ENCODE measurements at regions not wholly inside any gene's neighbourhood (a gene's known extent, or its start where the extent isn't known, plus 50 kb on each side); places are given as distances from the start of the nearest gene placed in this dataset.

DNA sequence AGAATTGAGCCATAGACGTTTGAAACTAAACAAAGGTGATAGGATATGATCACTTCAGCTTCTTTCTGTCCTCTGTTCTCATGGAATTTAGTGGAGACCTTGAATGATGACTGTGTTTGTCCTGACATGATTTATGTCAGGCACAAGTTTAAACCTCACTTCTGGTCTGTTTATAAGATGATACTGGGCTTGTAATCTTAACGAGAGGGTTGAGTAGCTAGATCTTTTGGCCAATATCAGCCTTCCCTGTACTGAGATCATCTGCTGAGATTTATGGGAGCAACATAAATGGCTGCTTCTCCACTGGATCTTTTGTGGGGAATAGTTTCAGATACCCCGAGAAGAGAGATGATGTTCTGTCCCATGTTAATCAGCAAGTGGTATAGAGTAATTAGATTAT lies 121.8 kb upstream of the OBI1 start:
- no peak for DNase-seq (ENCODE audit: low spot score)

DNA sequence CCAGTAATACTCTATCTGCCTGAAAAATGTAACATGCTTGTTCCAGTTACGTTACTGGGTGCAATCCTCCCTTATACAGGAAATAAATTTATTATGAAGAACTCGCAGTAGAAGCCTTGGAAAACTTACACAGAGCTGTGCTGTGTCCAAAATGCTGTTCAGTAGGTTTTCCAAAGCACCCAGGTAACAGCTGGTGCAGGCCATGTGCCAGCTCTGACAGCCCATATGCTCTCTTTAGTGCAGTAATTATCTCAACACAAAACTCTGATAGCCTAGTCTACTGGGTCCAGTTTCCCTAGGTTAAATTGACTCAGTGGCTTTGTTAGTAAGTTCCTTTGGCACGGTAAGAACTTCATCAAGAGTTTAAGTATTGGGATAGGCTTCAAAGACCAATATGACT lies 120.7 kb upstream of the OBI1 start:
- no peak for DNase-seq (ENCODE audit: low spot score)

DNA sequence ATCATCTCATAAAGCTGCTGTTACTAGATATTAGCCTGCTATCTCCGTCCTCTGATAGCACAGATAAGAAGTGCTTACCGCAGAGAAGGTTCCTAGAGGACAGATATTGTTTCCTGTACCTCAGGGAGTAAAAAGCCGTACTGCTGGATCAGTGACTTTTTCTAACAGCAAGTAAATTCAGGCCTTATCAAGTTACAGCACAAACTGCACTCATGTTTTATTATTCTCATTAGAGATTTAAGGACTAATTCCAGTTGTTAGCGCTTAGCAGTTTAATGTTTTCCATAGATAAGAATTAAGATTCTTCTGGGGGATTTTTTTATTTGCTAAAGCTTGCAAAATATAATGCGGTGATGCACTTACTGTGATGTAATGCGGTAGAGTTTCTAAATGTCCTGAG lies 119.0 kb upstream of the OBI1 start:
- no peak for DNase-seq (ENCODE audit: low spot score)

DNA sequence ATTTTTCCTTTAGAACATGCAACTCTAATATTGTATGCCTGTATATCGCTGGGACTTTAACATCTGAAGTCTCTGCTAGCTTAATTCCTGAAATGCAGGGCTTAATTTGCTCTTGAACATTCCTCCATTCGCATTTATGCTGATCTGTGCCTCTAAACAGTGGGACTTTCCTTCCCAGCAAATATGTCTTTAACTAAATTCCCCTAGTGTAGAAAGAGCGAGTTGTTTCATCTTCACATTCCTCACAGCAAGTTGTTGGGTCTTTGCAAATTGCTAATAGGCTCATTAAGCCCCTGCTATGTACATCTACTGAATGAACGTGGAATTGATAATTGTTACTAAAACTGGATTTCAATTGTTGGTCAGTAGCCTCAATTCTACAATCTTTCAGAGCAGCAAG lies 118.4 kb upstream of the OBI1 start:
- DNase-seq (ENCODE audit: low spot score): no peak

DNA sequence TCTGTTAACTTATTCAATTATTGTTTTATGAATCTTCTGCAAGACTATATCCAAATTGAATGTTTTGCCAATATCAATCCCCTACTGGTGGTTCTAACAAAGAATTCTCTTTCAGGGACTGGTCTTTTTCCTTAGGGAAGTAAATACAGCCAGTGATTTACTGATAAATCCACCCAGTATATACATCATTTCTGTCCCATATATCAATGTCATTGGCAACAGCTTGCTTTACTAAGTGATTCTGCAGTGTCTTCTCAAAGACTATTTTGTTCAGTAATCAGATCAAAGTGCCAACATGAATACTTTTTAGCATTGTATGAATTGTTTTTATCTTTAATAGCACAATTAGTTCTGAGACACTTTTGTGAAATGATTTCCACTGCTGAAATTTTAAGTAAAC lies 114.0 kb upstream of the OBI1 start:
- DNase-seq (ENCODE audit: low spot score): no peak

DNA sequence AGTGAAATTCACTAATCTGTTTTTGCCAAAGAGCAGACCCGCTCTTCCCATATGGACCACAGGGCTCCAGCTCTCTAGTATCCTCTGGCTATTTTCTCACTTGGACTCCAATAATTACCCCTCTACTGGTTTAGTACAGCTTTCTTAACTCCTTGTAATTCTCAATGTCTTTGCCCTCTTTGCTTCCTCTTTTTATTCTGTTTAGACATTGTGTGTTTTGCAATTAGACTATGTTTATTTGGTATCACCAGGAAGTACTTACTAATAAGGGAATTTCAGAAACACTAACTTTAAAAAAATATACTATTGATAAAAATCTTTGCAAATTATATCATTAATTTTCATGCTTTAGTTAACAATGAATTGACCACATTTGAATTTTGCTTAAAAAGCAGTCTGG lies 111.6 kb upstream of the OBI1 start:
- no peak for DNase-seq (ENCODE audit: low spot score)

DNA sequence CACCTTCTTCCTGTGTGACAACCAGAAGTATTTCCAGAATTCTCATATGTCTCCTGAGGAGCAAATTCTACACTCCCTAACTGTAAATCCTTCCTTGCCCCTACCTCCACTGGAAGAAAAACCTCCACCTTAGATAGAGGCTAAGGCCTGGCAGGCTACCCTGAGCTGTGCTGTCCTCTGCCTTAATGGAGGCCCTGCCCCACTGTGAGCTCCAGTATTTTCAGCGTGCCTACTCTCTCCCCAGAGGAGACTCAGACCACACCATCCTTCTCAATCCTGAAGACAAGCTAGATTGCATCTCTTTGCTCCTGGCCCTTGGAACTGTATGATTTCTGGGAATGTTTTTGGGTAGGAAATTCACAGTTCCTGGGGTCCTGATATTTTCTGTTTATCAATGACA lies 110.0 kb upstream of the OBI1 start:
- no peak for DNase-seq (ENCODE audit: low spot score)

DNA sequence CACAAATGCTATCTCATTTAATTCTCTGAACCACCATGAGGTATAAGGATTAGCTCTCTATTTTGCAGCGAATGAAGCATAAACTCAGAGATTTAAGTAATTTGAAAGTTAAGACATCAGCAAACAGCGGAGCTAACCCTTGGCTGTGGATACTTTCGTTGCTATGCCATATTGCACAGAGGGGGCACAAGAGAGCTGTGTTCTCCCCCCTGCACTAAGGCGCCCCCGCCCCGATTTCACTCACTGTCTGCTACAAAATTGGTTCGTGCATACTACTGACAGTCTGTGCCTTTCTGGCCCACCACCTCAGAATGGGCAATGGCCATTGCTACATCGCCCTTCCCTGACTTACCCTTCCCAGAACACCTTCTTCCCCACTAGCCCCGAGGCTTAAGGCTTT lies 105.7 kb upstream of the OBI1 start:
- DNase-seq (ENCODE audit: low spot score): no peak

DNA sequence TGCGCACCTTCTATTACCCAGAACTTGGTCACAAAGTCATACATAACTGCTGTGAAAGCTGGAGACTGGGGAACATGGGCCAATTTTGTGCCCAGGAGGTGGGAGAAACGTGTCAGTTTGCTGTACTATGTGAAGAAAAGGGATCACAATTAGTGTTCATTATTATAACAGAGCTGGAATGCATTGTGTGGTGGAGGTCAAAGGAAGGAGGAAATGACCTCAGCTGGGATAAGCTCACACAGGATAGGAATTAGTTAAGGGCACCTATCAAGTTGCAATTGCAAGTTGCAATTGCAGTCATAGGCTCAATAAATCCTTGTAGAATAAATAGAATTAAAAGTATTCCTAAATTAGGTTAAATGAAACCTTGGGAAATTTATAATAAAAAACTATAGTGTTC lies 103.9 kb upstream of the OBI1 start:
- DNase-seq (ENCODE audit: low spot score): no peak

DNA sequence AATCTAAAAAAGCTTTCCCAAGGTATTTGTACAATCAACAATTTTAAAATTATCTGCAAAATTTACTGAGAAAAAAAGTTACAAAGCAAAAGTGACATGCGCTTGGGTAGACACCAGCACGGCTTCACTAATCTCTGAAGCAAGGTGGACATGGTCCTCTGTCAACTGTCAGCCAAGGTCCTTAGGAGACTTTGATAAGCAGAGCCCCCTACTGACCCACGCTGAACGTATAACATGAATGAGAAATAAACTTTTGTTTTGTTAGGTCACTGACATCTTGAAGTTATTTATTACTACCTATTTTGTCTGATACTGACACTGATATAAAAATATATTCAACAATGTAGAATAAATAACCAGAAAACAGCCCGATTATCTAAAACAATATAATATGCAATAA lies 100.7 kb upstream of the OBI1 start:
- no peak for DNase-seq (ENCODE audit: low spot score)

DNA sequence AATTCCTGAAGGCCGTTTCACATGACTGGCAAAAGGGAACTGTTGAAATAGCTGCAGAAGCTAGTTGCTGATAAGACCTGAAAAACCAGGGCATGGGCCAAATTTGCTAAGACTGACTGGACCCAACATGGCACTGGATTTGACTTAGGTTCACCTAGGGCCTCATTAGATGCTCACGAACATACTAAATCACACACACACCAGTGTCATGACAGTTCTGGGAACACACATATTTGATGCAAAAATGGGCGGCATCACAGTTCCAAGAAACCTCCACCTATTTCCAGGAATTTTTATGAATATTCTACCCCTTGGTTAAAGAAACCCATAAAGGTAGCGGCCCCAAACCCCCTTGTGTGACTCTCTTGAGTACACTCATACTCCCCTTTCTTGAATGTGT lies 99.6 kb upstream of the OBI1 start:
- no peak for DNase-seq (ENCODE audit: low spot score)

DNA sequence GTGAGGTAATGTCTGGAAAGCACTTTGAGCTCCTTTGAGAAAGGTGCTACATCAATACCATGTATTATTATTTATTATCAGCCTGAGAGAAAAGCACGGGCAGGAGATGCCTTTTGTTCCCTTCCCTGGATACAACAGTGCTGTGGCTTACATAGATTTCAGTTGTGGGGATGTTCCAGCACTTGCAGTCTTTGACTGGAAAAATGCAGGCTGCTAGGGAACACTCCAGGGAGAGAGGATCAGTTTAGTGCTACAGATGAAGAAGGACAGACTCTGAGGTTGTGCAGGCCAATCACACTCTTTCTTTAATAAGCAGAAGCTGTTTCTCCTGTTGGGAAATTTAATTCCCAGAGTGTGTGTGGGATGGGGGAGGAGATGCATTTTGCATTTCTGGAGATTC lies 94.5 kb upstream of the OBI1 start:
- DNase-seq (ENCODE audit: low spot score): no peak

DNA sequence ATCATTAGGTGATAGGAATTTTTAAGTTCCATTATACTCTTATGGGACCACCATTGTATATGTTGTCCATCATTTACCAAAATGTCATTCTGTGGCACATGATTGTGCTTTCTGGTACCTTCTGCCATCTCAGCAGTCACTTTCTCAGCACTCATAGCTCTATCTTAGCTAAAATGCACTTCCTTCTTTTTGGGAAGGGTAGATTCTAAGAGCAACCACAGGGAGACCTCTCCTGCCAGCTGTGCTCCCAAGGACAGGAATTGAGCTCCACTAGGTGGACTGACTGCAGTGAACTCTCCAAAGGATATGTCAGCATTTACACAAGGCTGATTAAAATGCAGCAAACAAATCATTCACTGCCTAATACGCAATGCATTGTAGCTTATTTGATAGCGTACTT lies 91.8 kb upstream of the OBI1 start:
- DNase-seq (ENCODE audit: low spot score): no peak

DNA sequence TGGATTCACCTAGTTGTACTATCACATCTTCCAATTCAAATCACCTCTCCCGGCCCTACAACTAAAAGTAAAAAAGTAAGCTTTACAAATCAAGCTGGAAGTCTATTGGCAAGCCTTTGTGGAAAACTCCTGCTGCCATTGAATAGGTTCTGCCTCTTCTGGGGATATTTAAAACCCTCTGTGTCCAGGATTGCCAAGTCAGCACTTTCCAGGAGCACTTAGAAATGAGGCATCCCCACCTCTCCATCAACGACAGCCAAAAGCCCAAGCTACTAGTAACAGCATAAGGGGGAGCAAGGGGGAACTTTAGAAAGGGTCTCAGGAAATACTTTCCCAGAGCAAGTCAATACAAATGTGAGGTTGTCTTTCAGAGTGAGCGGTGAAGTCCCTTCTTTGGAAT lies 85.0 kb upstream of the OBI1 start:
- DNase-seq (ENCODE audit: low spot score): no peak

DNA sequence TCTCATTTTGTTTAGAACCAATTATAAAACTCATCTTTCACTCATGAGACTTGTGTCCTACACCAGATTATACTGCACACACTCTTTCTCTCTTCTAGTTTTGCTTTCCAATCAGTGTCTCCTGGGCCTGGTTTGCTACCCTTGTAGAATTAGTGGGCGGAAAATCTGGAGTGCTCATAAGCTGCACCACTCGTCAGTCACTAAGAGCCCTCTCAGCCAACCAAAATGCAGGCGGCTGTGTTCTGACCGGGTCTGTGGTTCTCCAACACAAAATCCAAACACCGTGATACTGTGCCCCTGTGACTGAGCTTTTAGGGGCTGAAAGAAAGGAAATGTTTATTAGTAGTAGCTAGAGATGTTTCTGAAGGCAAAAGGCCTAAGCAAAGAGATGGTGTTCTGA lies 83.7 kb upstream of the OBI1 start:
- DNase-seq (ENCODE audit: low spot score): no peak

DNA sequence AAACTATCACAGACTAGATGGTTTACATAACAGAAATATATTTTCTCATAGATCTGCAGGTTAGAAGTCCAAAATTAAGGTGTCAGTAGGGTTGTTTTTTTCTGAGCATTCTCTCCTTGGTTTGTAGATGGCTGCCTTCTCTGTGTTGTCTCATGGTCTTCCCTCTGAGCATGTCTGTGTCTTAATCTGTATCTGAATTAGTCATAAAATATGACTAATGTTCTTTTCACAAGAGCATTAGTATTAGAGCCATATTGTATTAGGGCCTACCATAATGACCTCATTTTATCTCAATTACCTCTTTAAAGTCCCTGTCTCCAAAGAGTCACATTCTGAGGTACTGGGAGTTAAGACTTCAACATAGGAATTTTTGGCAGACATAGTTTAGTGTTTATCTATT lies 77.2 kb upstream of the OBI1 start:
- DNase-seq (ENCODE audit: low spot score): no peak

DNA sequence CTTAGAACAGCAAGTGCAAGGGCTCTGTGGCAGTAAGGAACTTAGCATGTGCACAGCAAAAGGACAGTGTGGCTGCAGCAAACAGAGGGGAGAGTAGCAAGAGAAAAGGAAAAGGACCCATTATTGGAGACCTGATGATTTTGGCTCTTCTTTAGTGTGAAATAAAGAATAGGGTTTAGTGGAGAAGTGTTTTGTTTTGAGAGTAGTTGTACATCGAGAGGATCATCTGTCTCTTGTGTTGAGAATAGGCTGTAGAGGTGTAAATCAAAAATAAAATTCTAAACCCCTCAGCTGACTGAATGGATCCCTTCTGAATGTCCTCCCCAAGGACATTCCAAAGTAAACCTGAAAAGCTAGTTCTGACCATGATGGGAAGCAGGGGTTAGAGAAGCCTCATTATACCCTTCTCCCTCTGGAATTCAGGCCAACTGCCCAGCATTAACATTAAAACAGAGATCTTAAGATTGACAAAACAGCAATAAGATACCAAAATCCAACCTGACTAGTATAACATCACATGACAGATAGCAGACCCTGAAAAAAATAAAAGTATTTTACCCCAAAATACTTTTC lies 73.6 kb upstream of the OBI1 start:
- DNase-seq (ENCODE audit: low spot score): no peak

DNA sequence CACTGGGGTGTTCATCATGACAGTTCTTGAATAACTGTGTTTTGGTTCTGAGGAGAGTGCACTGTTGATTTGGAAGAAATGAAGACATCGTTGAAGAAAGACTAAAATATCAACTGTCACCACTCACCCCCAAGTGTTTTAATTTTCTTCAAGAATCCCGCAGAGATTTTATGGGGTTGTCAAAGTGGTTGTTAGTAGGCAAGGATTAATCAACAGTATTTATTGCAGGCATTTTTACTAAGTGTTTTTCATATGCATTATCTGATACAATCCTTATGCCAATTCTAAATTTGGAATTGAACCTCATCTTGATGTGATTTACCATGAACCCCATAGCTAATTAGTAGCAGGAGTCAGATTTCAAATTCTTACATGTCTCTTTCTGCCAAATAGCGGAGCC lies 63.7 kb upstream of the OBI1 start:
- no peak for DNase-seq (ENCODE audit: low spot score)

DNA sequence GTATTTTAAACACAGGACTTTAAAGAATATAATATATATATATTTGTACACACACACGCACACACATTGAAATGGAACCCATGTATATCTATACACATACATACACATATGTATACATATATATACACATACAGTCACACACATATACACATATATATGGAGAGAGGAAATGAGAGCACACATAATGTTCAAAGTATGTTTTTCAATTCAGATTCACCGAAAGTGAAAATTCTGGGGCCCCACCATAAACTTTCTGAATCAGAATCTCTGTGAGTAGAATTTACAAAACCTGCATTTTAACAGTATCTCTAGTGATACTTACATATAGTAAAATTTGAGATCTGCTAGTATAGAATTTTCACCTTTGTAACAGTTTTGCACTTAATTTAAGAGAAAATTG lies 60.4 kb upstream of the OBI1 start:
- DNase-seq (ENCODE audit: low spot score): no peak

DNA sequence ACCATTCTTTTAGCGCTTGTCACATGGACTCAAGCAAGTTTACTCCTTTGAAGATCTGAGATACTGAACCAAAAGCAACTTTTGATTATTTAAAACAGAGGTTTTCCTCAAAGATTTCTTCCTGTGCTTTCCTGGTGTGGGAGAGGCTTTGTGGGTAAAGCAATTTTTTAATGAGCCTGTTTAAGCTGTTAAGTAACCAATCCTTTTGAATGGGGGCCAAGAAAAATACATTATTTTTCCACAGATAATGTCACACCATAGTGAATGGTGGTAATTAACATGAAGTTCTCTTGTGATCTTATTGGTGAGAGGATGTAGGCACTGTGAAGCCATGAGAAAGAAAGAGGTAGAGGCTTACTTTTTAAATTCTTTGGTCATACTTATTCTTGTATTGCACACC lies 55.8 kb upstream of the OBI1 start:
- DNase-seq (ENCODE audit: low spot score): no peak

DNA sequence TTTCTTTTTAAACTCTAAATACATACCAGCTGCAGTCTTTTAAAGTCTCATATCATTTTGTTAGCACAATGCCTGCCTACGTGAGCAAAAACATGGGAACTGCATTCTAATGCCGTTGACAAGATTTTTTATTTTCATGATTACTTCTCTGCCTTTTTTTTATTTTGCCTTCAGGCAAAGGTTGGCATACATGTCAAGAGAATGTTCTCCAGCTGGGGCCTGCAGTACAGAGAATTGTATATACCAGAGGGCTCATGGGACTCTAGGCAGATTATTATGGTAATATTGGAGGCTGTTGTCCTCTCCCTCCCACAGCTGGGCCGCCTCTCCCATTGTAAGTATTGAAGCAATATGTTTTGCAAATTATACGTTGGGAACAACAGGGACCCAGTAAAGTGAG lies 53.9 kb upstream of the OBI1 start:
- no peak for DNase-seq (ENCODE audit: low spot score)

DNA sequence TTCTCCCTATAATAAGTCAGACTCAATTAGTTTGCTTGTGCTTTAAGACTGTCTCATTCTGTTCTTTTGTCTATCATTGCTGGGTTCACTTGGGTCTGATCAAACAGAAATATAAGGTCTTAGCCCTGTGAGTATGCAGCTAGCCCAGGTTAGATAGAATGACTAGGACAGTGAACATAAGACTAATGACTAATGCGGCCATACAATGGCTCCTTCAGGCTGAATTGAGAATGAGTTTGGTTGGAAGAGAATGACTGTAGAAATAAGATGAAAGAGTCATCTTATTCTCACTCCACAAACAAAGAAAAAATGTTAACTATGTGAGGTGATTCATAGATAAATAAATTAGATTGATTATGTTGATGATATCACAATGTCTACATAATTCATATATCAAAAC lies 50.1 kb upstream of the OBI1 start:
- no peak for DNase-seq (ENCODE audit: low spot score)

All from D341Med (cell line).